Effector memory CD8-positive, alpha-beta T cell (primary cell): ENCODE measurements at regions not wholly inside any gene's neighbourhood (a gene's known extent, or its start where the extent isn't known, plus 50 kb on each side); places are given as distances from the start of the nearest gene placed in this dataset.
"Not testable (repeated sequence)": the region's sequence is repeated elsewhere in the genome, so short reads cannot be mapped to it uniquely, and the experiment has no call there.

Experiments used
- ATAC-seq: fragments of 150-1000 bp; cut with Tn5 transposase; replicated peaks from 2 replicates; pipeline ENCODE4 v1.10.0; 2021; ENCODE audit warnings: mild to moderate bottlenecking, moderate library complexity
- DNase-seq, 3 experiments: peaks; one replicate each; pipeline ENCODE4 v3.0.0; 2021
- H3K27ac Mint-ChIP-seq, 2 donors: one replicate each; pipeline ENCODE4 v1.8.0; 2022; ENCODE audit warnings: mild to moderate bottlenecking in 2 of 2, mixed read lengths in 2 of 2, moderate library complexity in 2 of 2
- H3K27me3 Mint-ChIP-seq, 2 donors: one replicate each; pipeline ENCODE4 v1.8.0; 2022; ENCODE audit warnings: mixed read lengths in 2 of 2
- H3K36me3 Mint-ChIP-seq: one replicate; pipeline ENCODE4 v1.8.0; 2022; ENCODE audit warnings: mild to moderate bottlenecking, moderate library complexity, mixed read lengths; ENCODE audit not compliant: insufficient read depth
- H3K4me1 Mint-ChIP-seq, 2 donors: one replicate each; pipeline ENCODE4 v1.8.0; 2022; ENCODE audit warnings: low read depth in 2 of 2, mixed read lengths in 2 of 2
- H3K4me3 Mint-ChIP-seq, 2 donors: one replicate each; pipeline ENCODE4 v1.8.0; 2022; ENCODE audit warnings: mild to moderate bottlenecking in 2 of 2, mixed read lengths in 2 of 2, moderate library complexity in 2 of 2
- H3K9me3 Mint-ChIP-seq, 2 donors: one replicate each; pipeline ENCODE4 v1.8.0; 2022; ENCODE audit warnings: mixed read lengths in 2 of 2

DNA sequence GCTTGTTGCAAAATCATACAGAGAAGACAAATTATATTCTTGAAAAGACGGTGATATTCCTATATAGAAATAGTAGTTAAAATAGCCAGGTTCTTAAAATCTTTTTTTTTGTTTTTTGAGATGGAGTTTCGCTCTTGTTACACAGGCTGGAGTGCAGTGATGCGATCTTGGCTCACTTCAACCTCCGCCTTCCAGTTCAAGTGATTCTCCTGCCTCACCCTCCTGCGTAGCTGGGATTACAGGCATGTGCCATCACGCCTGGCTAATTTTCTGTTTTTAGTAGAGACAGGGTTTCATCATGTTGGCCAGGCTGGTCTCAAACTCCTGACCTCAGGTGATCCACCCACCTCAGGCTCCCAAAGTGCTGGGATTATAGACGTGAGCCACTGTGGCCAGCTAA, 257.9 kb upstream of the CELF2 start:
- H3K9me3 Mint-ChIP-seq, H3K4me3 Mint-ChIP-seq, H3K36me3 Mint-ChIP-seq, ATAC-seq, DNase-seq, H3K27ac Mint-ChIP-seq, H3K4me1 Mint-ChIP-seq: not testable (repeated sequence)
- peaks cover 24 to 30% of the 10 kb centered on the region in 2 donors for H3K27me3 Mint-ChIP-seq

DNA sequence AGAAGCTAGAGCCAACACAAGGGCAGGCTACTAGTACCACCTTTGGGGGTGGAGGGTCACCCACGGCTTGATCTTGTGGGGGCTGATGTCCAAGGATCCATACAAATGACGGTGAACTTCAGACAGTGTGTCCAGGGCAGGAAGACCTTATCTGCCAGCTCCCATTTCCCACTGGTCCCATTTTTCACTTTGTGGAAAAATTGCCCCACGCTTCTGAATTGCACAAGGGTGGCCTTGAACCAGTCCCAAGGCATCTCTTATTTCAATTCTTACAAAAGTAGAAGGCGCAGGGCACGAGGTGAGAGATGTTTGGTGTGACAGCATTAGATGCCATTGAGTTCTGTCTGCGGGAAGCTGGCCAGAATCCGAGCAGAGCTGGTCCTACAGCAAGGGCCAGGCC, 252.7 kb upstream of the CELF2 start:
- DNase-seq (no peak), ATAC-seq (no peak)
- H3K4me1 Mint-ChIP-seq: no peaks in the 10 kb centered on the region
- no peak overlapping the region for H3K4me3 Mint-ChIP-seq
- H3K9me3 Mint-ChIP-seq: no peaks in the 10 kb centered on the region
- peaks cover 24 to 28% of the 10 kb centered on the region in 2 donors for H3K27me3 Mint-ChIP-seq
- H3K36me3 Mint-ChIP-seq: no peaks in the 10 kb centered on the region
- H3K27ac Mint-ChIP-seq: no peak overlapping the region

DNA sequence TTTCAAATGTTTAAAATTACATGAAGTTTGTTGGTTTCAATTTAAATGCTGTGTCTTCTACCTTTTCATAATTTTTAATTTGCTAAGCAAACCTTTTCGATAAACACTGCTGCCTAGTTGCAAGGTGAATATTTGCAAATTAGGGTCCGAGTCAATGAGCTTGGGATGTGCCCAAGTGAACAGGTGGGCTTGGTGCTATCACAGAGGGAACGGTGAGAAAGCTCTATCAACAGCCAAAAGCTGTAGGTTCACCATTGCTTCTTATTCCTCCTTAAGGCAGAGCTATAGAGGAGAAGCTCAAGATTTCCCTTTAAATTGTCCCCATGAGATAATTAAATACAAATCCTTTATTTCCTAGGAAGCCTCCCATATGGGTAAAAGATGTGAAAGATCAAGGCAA, 245.3 kb upstream of the CELF2 start:
- Mint-ChIP-seq H3K27me3 (peaks cover 7 to 10% of the 10 kb centered on the region in 2 donors), H3K27ac (no peak overlapping the region), H3K4me1 (no peaks in the 10 kb centered on the region), H3K9me3 (no peaks in the 10 kb centered on the region), H3K36me3 (no peaks in the 10 kb centered on the region), H3K4me3 (no peak overlapping the region)
- DNase-seq (no peak), ATAC-seq (no peak)

DNA sequence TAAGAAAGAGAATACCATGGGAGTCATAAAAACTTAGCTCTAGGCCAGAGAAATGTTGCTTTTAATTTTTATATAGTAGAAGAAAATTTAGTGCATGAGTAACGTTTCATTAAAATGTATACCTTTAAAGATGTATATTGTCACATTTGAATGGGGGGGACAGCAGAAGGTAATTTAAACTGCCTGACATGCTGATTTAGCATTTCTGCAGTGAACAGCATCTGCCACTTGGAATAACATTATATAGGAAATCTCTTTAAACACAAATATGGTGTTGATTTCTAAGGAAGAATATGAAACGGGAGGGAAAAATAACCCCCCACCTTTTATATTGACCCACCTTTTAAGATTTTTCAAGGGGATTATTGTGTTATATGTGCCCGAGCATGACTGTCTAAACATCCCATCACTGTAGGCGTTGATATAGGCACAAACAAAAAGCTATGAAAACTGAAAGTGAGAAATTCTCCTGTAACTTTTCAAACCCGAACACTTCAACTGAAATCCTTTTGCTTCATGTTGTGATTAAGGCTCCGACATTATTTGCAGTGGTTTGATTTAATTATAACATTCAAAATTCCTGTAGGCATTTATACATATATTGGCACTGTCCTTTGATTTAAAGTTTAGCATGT, 244.7 kb upstream of the CELF2 start:
- H3K36me3 Mint-ChIP-seq: no peaks in the 10 kb centered on the region

DNA sequence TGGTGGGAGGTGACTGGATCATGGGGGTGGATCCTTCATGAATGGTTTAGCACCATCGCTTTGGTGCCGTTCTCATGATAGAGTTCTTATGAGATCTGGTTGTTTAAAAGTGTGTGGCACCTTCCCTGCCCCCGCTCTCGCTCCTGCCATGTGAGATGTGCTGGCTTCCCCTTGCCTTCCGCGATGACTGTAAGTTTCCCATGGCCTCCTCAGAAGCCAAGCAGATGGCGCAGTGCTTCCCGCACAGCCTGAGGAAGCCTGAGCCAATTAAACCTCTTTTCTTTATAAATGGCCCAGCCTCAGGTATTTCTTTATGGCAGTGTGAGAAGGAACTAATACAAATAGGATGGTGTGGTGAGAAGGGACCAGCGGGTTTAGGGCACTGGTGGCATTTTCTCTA, 243.3 kb upstream of the CELF2 start:
- Mint-ChIP-seq H3K27me3 (peaks cover 17 to 18% of the 10 kb centered on the region in 2 donors), H3K9me3 (no peaks in the 10 kb centered on the region), H3K36me3 (no peaks in the 10 kb centered on the region), H3K27ac (no peak overlapping the region), H3K4me3 (no peak overlapping the region), H3K4me1 (no peaks in the 10 kb centered on the region)
- ATAC-seq (no peak), DNase-seq (no peak)

More for the DNA sequence above, 244.7 kb upstream of the CELF2 start:
- Mint-ChIP-seq H3K9me3 (no peaks in the 10 kb centered on the region), H3K4me1 (no peaks in the 10 kb centered on the region), H3K27ac (no peak overlapping the region), H3K4me3 (no peak overlapping the region), H3K27me3 (peaks cover 13 to 15% of the 10 kb centered on the region in 2 donors)
- DNase-seq (no peak), ATAC-seq (no peak)

DNA sequence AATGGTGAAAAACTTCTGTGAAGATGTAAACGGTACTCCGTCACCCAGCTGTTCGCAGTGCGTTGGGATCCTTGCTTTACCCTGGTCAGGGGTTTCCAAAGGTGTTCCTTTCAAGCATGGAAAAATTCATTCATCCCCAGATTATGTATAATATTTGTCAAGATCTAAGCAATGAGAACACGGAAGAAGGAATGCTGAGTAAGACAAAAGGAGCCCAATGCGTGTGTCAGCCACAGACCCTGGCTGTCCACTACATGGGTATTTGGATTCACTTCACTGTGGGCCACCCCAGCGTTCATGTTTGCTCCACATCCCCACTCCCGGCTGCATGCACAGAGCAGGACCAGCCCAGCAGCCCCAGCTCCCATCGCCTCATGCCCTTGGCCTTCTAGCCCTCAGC, 241.3 kb upstream of the CELF2 start:
- Mint-ChIP-seq H3K36me3 (no peaks in the 10 kb centered on the region), H3K27me3 (peaks cover 17 to 21% of the 10 kb centered on the region in 2 donors), H3K4me1 (no peaks in the 10 kb centered on the region), H3K27ac (no peak overlapping the region), H3K9me3 (no peaks in the 10 kb centered on the region), H3K4me3 (no peak overlapping the region)
- DNase-seq (no peak), ATAC-seq (no peak)

DNA sequence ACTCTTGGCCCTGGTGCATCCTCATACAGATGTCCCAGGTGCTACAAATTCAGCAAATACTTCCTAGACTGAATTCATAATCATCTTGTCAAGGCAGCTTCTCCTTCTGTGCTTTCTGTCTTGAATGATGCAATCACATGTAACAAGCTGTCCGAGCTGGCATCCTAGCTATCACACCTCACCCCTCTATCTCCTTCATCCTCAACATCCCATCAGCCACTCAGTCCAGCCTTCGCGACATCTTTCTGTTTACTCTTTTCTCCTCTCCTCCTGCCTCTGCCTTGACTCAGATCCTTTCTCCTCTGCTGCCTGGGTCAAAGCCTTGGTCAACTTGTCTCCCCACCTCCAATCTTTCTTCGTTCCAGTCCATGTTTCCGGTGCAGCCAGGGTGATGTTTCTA, 240.4 kb upstream of the CELF2 start:
- no peak overlapping the region for H3K27ac Mint-ChIP-seq
- DNase-seq (no peak), ATAC-seq (no peak)
- H3K4me1 Mint-ChIP-seq: no peaks in the 10 kb centered on the region
- no peaks in the 10 kb centered on the region for H3K9me3 Mint-ChIP-seq
- H3K36me3 Mint-ChIP-seq: no peaks in the 10 kb centered on the region
- H3K4me3 Mint-ChIP-seq: no peak overlapping the region
- peaks cover 17 to 21% of the 10 kb centered on the region in 2 donors for H3K27me3 Mint-ChIP-seq

DNA sequence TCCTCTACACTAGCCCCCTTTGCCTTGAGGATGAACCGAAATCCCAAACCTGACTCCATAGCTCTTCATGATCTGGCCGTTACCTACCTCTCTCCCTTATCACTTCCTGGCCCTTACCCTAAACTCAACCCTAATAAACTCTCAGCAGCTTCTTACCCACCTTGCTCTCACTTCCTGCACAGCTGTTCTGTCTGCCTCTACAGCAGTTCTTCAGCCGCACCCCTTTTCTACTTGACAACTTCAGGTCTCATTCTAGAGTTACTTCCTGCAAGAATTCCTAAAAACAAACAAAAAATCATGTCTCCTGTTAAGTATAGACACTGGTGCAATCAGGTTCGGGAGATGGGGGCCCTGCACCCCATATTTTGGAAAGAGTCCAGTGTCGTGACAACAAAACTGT, 239.9 kb upstream of the CELF2 start:
- no peaks in the 10 kb centered on the region for H3K4me1 Mint-ChIP-seq
- H3K27ac Mint-ChIP-seq: no peak overlapping the region
- no peak overlapping the region for H3K4me3 Mint-ChIP-seq
- H3K9me3 Mint-ChIP-seq: no peaks in the 10 kb centered on the region
- DNase-seq (no peak), ATAC-seq (no peak)
- H3K36me3 Mint-ChIP-seq: no peaks in the 10 kb centered on the region
- peaks cover 18 to 21% of the 10 kb centered on the region in 2 donors for H3K27me3 Mint-ChIP-seq

DNA sequence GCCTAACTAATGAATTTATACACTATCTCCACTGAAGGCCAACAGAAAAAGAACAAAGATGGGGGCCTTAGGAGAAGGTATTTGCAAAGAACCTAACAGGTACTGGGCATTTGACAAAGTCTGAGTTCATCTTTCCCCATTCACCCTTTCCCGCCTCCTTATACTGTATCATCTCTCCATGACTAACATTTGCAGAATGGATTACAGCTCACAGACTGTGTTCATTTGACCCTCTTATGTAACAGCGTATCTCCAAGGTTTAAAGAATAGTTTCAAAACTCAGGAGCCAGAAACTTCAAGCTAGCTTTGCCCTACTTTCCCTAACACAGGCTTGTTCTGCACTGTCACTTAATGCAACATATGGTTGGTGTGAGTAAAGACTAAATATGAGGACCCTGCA, 238.7 kb upstream of the CELF2 start:
- peaks cover 27 to 28% of the 10 kb centered on the region in 2 donors for H3K27me3 Mint-ChIP-seq
- no peak overlapping the region for H3K4me3 Mint-ChIP-seq
- H3K9me3 Mint-ChIP-seq: no peaks in the 10 kb centered on the region
- H3K27ac Mint-ChIP-seq: no peak overlapping the region
- no peaks in the 10 kb centered on the region for H3K36me3 Mint-ChIP-seq
- no peaks in the 10 kb centered on the region for H3K4me1 Mint-ChIP-seq
- no peak for DNase-seq
- ATAC-seq: no peak

DNA sequence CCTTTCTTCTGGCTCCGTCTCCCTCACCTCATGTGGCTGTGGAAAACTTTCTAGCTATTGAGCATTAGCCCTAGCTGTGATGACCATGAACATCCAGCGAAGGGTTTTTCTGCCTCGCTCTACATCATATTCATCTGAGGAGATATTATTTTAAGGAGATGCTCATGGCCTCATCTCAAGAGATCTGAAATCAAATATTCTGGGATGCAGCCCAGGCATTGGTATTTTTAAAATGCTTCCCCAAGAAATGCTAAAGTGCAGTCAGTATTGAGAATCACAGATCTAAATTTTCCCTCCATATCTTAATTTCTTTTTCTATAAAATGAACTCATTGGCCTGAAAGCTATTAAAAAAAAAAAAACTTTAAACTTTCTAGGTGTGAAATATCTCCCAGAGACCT, 238.2 kb upstream of the CELF2 start:
- no peaks in the 10 kb centered on the region for H3K36me3 Mint-ChIP-seq

DNA sequence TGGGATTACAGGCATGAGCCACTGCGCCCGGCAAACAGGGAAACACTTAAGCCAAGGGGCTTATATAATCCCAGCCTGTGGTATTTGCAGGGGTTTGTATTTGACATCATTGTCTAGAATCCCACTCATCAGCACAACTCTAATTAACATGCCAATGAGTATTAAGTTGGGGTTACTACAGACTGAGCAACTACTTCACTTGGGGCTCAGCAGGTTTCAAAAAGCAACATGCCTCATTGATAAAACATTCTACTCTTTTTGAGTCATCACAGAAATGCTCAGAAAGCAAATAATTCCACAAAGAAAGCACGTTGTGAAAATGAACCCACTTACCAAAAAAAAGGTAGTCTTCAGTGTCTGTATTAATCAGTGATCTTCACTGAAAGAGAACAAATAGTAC, 236.9 kb upstream of the CELF2 start:
- H3K4me1 Mint-ChIP-seq: no peaks in the 10 kb centered on the region
- H3K27me3 Mint-ChIP-seq: peaks cover 36 to 40% of the 10 kb centered on the region in 2 donors
- DNase-seq (no peak), ATAC-seq (no peak)
- no peaks in the 10 kb centered on the region for H3K36me3 Mint-ChIP-seq
- no peak overlapping the region for H3K27ac Mint-ChIP-seq
- H3K9me3 Mint-ChIP-seq: no peaks in the 10 kb centered on the region
- H3K4me3 Mint-ChIP-seq: no peak overlapping the region

More for the DNA sequence above, 238.2 kb upstream of the CELF2 start:
- Mint-ChIP-seq H3K9me3 (no peaks in the 10 kb centered on the region), H3K4me3 (no peak overlapping the region), H3K4me1 (no peaks in the 10 kb centered on the region), H3K27me3 (peaks cover 32 to 33% of the 10 kb centered on the region in 2 donors), H3K27ac (no peak overlapping the region)
- no peak for DNase-seq
- ATAC-seq: no peak

DNA sequence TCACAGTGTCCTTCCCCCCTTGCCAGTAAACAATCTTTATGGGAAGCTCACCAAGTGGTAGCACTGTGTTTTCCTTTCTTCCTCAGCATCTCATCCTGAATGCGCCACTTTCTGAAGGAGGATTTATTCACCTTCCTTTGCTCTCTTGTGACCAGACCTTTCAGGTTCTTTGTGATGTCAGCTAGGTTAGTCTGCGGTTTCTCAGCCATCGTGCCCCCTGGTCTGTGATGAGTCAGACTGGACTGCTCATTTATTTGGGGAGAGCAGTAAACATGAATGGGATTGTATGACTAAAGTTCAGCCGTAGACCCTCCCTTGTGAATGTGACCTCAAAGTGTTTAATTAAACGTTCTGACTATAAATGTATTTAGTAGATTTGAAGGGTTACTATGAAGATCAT, 235.1 kb upstream of the CELF2 start:
- Mint-ChIP-seq H3K36me3 (no peaks in the 10 kb centered on the region), H3K4me3 (no peak overlapping the region), H3K9me3 (no peaks in the 10 kb centered on the region), H3K27me3 (peaks cover 26 to 28% of the 10 kb centered on the region in 2 donors), H3K4me1 (no peaks in the 10 kb centered on the region), H3K27ac (no peak overlapping the region)
- DNase-seq: no peak
- no peak for ATAC-seq

DNA sequence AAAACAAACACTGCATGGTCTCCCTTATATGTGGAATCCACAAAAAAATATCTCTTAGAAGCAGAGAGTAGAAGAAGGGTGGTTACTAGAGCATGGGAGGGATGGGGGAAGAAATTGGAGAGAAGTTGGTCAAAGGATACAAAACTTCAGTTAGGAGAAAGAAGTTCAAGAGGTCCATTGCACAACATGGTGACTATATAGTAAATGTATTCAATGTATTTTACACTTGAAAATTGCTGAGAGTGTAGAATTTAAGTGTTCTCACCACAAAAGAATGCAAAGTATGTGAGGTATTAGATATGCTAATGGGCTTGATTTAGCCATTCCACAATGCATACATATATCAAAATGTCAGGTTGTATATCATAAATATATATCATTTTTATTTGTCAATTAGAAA, 232.0 kb upstream of the CELF2 start:
- ATAC-seq (no peak), DNase-seq (no peak)
- H3K4me3 Mint-ChIP-seq: no peak overlapping the region
- H3K9me3 Mint-ChIP-seq: no peaks in the 10 kb centered on the region
- H3K4me1 Mint-ChIP-seq: no peaks in the 10 kb centered on the region
- no peak overlapping the region for H3K27ac Mint-ChIP-seq
- H3K27me3 Mint-ChIP-seq: peaks cover 21 to 23% of the 10 kb centered on the region in 2 donors
- no peaks in the 10 kb centered on the region for H3K36me3 Mint-ChIP-seq

DNA sequence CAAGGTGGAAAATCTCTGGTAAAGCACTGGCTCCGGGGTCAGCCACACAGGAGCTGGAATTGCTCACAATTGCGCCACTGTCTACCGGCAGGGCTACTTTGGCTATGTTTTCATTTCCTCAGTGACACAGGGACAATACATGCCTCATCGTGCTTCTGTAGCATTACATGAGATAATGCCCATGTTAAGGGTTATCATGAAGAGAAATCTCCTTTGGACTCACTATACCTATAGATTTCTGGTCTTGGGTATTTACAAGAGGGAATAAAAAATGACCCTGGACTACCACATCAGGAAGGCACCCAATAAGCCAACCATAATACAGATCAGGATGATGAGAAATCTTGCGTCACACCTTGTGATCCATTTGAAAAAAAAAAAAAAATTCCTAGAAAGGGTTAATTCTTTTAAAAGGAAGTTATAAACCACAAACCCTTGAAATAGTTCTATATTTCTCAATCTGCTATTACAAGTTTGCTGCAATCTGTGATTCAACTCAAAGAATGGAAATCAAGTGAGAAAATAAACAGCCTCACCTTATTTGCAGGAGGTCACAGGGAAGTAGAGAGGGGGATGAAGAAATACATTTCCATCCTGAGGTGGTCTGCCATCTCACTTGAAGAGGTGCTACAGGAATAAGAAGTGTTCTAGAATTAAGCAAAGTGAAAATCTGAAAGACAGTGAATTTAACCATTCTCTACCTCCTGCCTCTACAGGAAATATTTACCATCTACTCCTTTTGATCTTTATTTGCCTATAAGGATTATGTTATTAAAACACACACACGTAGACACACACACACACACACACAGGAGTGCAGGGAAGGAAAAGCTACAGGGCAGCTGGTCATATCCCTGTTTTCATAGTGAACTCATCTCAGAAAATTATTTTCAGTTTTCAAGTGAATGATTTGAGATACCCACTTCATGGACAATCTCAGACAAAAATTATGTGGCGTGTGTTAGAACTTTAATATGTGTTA, 231.3 kb upstream of the CELF2 start:
- Mint-ChIP-seq H3K36me3 (no peaks in the 10 kb centered on the region), H3K4me1 (no peaks in the 10 kb centered on the region), H3K27ac (no peak overlapping the region), H3K27me3 (peaks cover 21 to 25% of the 10 kb centered on the region in 2 donors), H3K4me3 (no peak overlapping the region), H3K9me3 (no peaks in the 10 kb centered on the region)
- DNase-seq (no peak), ATAC-seq (no peak)
